Liver (tissue), 8 donors: ENCODE measurements at regions not wholly inside any gene's neighbourhood (a gene's known extent, or its start where the extent isn't known, plus 50 kb on each side); places are given as distances from the start of the nearest gene placed in this dataset.

ENCODE experiments used
- DNase-seq: peaks from one replicate; pipeline ENCODE4 v3.0.0-alpha.2; 2017; ENCODE audit warnings: low spot score
- H3K27ac ChIP-seq, 2 donors: one replicate each; pipeline ENCODE4 v1.7.0; 2013; ENCODE audit warnings: inconsistent platforms in 2 of 2, low read length in 2 of 2, control low read depth in 1 of 2, low read depth in 1 of 2, mild to moderate bottlenecking in 1 of 2
- H3K27me3 ChIP-seq, 4 donors: one replicate each; pipeline versions ENCODE4 v1.6.1 to v1.7.0; 2013; ENCODE audit warnings: low read length in 3 of 4, inconsistent platforms in 1 of 4, mild to moderate bottlenecking in 1 of 4, moderate library complexity in 1 of 4; ENCODE audit not compliant: control insufficient read depth in 4 of 4, insufficient read depth in 4 of 4
- H3K36me3 ChIP-seq, 4 donors: one replicate each; pipeline versions ENCODE4 v1.6.1 to v1.7.0; 2013; ENCODE audit warnings: low read length in 3 of 4, mild to moderate bottlenecking in 3 of 4, low read depth in 1 of 4, moderate library complexity in 1 of 4; ENCODE audit not compliant: control insufficient read depth in 4 of 4, insufficient read depth in 3 of 4
- H3K4me1 ChIP-seq, 4 donors: one replicate each; pipeline versions ENCODE4 v1.6.1 to v1.7.0; 2013; ENCODE audit warnings: low read length in 3 of 4, mild to moderate bottlenecking in 3 of 4, moderate library complexity in 1 of 4; ENCODE audit not compliant: control insufficient read depth in 4 of 4, insufficient read depth in 4 of 4
- H3K4me3 ChIP-seq, 3 donors: one replicate each; pipeline versions ENCODE4 v1.6.1 to v1.7.0; 2013; ENCODE audit warnings: low read length in 3 of 3, control low read depth in 1 of 3, low read depth in 1 of 3, mild to moderate bottlenecking in 1 of 3
- H3K9ac ChIP-seq, 2 donors: one replicate each; pipeline ENCODE4 v1.7.0; 2013; ENCODE audit warnings: low read length in 2 of 2, mild to moderate bottlenecking in 2 of 2, moderate library complexity in 2 of 2, control low read depth in 1 of 2, low read depth in 1 of 2
- H3K9me3 ChIP-seq, 4 donors: one replicate each; pipeline versions ENCODE4 v1.6.1 to v1.7.0; 2013; ENCODE audit warnings: low read length in 3 of 4; ENCODE audit not compliant: control insufficient read depth in 4 of 4
- CTCF ChIP-seq: fragments of 150-350 bp; IDR thresholded peaks from 2 replicates; pipeline ENCODE4 v1.5.1; 2017; ENCODE audit warnings: improper control_type of control experiment, low read depth, low read length; ENCODE audit not compliant: missing input control
- EGR1 ChIP-seq, 2 donors: IDR thresholded peaks; 2 replicates each; pipeline ENCODE4 v1.6.1; 2016 to 2018; ENCODE audit warnings: antibody characterized with exemption in 2 of 2, low read depth in 2 of 2
- FOXA1 ChIP-seq: IDR thresholded peaks from 2 replicates; pipeline ENCODE4 v1.6.1; 2016; ENCODE audit warnings: antibody characterized with exemption
- FOXA2 ChIP-seq: IDR thresholded peaks from 2 replicates; pipeline ENCODE4 v1.6.1; 2016; ENCODE audit warnings: antibody characterized with exemption
- GABPA ChIP-seq, 2 donors: IDR thresholded peaks in 1 of 2; conservative IDR thresholded peaks in 1 of 2; 2 replicates each; pipeline ENCODE4 v1.6.1; 2016; ENCODE audit warnings: antibody characterized with exemption in 2 of 2, mild to moderate bottlenecking in 1 of 2, moderate library complexity in 1 of 2
- HNF4A ChIP-seq, 2 donors: conservative IDR thresholded peaks; 2 replicates each; pipeline ENCODE4 v1.6.1; 2016; ENCODE audit warnings: antibody characterized with exemption in 2 of 2, mild to moderate bottlenecking in 2 of 2
- HNF4G ChIP-seq: IDR thresholded peaks from 2 replicates; pipeline ENCODE4 v1.6.1; 2016; ENCODE audit warnings: antibody characterized with exemption
- JUND ChIP-seq, 2 donors: IDR thresholded peaks; 2 replicates each; pipeline ENCODE4 v1.6.1; 2016; ENCODE audit warnings: antibody characterized with exemption in 2 of 2
- NR2F2 ChIP-seq: IDR thresholded peaks from 2 replicates; pipeline ENCODE4 v1.6.1; 2016; ENCODE audit warnings: antibody characterized with exemption
- RAD21 ChIP-seq, 2 donors: IDR thresholded peaks; 2 replicates each; pipeline ENCODE4 v1.6.1; 2016; ENCODE audit warnings: antibody characterized with exemption in 2 of 2, mild to moderate bottlenecking in 2 of 2
- REST ChIP-seq: IDR thresholded peaks from 2 replicates; pipeline ENCODE4 v1.6.1; 2016; ENCODE audit warnings: antibody characterized with exemption, mild to moderate bottlenecking
- RXRA ChIP-seq, 2 donors: IDR thresholded peaks; 2 replicates each; pipeline ENCODE4 v1.6.1; 2017 to 2018; ENCODE audit warnings: antibody characterized with exemption in 2 of 2, mild to moderate bottlenecking in 1 of 2
- SP1 ChIP-seq: IDR thresholded peaks from 2 replicates; pipeline ENCODE4 v1.6.1; 2018; ENCODE audit warnings: antibody characterized with exemption, mild to moderate bottlenecking
- TAF1 ChIP-seq: conservative IDR thresholded peaks from 2 replicates; pipeline ENCODE4 v1.6.1; 2016; ENCODE audit warnings: antibody characterized with exemption, mild to moderate bottlenecking
- YY1 ChIP-seq: IDR thresholded peaks from 2 replicates; pipeline ENCODE4 v1.6.1; 2016; ENCODE audit warnings: antibody characterized with exemption, mild to moderate bottlenecking
- WGBS: extraction: QIAGEN DNeasy Blood & Tissue Kit; methylation state at CpG from one replicate; pipeline ENCODE4 v1.1.7; 2013; 5-methylcytosine and 5-hydroxymethylcytosine counted together
- TF ChIP-seq, protein P1 (sequence below): IDR thresholded peaks from 2 replicates; pipeline ENCODE4 v1.6.1; 2016; ENCODE audit warnings: antibody characterized with exemption
- TF ChIP-seq, protein P2 (sequence below): IDR thresholded peaks from 2 replicates; pipeline ENCODE4 v1.6.1; 2016; ENCODE audit warnings: antibody characterized with exemption
- TF ChIP-seq, protein P3 (sequence below): IDR thresholded peaks from 2 replicates; pipeline ENCODE4 v1.6.1; 2016; ENCODE audit warnings: antibody characterized with exemption
- donor health status: healthy.
- donor health status: healthy.
- donor health status: healthy.
- donor health status: healthy.
- donor health status: healthy.

DNA sequence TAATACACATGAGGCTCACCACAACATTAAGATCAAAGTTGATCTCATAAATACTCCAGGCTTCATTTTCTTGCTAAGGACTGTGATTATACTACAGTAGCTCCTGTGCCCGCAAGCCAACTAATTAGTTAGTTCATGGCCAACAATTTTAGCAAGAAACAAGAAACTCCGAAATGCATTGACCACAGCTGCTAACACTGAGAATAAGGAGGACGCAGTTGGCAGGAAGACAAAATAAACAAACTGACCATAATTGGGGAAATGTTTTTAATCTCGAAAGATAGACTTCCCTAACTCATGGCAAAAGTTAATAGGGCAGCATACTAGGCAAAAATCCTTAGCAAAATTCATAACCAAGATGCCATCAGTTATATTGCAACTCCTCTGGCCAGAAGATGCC, 115.5 kb upstream of the SPEF2 start:
- H3K36me3 ChIP-seq = no peaks in the 10 kb centered on the region
- H3K27me3 ChIP-seq = no peaks in the 10 kb centered on the region
- H3K27ac ChIP-seq = no peak overlapping the region
- H3K4me1 ChIP-seq = no peaks in the 10 kb centered on the region
- no peak overlapping the region for H3K4me3 ChIP-seq
- TF ChIP-seq RAD21 (IDR thresholded peaks at IDR 0.05) (no peak), REST (no peak), RXRA (IDR thresholded peaks at IDR 0.05) (no peak), FOXA2 (no peak), FOXA1 (no peak), HNF4G (no peak), HNF4A (conservative IDR thresholded peaks at IDR 0.05) (no peak), JUND (IDR thresholded peaks at IDR 0.05) (no peak), YY1 (no peak), NR2F2 (no peak), SP1 (no peak), TAF1 (no peak)
- TF ChIP-seq, protein P1, sequence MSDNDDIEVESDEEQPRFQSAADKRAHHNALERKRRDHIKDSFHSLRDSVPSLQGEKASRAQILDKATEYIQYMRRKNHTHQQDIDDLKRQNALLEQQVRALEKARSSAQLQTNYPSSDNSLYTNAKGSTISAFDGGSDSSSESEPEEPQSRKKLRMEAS = no peak
- TF ChIP-seq, protein P2, sequence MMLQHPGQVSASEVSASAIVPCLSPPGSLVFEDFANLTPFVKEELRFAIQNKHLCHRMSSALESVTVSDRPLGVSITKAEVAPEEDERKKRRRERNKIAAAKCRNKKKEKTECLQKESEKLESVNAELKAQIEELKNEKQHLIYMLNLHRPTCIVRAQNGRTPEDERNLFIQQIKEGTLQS = no peak
- H3K9ac ChIP-seq = no peak overlapping the region
- WGBS = 76% methylated on average over 4 of the region's 4 CpGs
- DNase-seq = no peak
- peaks cover 0 to 4% (median 2%) of the 10 kb centered on the region in 4 donors for H3K9me3 ChIP-seq

DNA sequence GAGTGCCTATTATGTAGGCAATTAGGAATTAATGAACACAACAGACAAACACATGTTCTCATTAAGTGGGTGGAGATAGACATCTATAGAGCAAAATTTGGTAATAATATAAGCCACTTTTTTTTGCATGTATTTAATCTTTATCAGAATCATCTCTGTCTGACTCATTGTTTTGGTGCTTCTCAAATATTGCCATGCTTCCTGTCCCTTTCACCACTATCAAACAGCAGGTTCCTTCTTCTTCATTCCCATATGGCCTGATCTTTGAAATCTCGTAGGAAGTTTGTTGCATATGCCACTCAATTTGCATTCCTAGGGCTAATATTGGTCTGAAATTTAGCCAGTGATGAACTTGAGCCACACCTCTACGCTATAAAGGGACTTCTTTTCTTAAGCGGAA, 128.9 kb upstream of the SPEF2 start:
- H3K4me1 ChIP-seq = peaks cover 7 to 21% (median 16%) of the 10 kb centered on the region in 4 donors
- H3K9ac ChIP-seq = no peak overlapping the region
- WGBS = 87% methylated on average over 3 of the region's 3 CpGs
- no peak for DNase-seq
- H3K27ac ChIP-seq = no peak overlapping the region
- H3K36me3 ChIP-seq = no peaks in the 10 kb centered on the region
- no peak overlapping the region for H3K4me3 ChIP-seq
- no peaks in the 10 kb centered on the region for H3K9me3 ChIP-seq
- H3K27me3 ChIP-seq = no peaks in the 10 kb centered on the region
- TF ChIP-seq, protein P1 = no peak
- TF ChIP-seq HNF4G (no peak), TAF1 (no peak), YY1 (no peak), FOXA1 (no peak), CTCF (no peak), NR2F2 (no peak), JUND (IDR thresholded peaks at IDR 0.05) (no peak), GABPA (IDR thresholded peaks at IDR 0.05 in 1 of 2, conservative IDR thresholded peaks at IDR 0.05 in 1 of 2) (no peak), REST (no peak), RAD21 (IDR thresholded peaks at IDR 0.05) (no peak), HNF4A (conservative IDR thresholded peaks at IDR 0.05) (no peak), RXRA (IDR thresholded peaks at IDR 0.05) (no peak), SP1 (no peak), EGR1 (IDR thresholded peaks at IDR 0.05; ENCODE audit: low read depth in 2 of 2) (no peak)
- TF ChIP-seq, protein P3, sequence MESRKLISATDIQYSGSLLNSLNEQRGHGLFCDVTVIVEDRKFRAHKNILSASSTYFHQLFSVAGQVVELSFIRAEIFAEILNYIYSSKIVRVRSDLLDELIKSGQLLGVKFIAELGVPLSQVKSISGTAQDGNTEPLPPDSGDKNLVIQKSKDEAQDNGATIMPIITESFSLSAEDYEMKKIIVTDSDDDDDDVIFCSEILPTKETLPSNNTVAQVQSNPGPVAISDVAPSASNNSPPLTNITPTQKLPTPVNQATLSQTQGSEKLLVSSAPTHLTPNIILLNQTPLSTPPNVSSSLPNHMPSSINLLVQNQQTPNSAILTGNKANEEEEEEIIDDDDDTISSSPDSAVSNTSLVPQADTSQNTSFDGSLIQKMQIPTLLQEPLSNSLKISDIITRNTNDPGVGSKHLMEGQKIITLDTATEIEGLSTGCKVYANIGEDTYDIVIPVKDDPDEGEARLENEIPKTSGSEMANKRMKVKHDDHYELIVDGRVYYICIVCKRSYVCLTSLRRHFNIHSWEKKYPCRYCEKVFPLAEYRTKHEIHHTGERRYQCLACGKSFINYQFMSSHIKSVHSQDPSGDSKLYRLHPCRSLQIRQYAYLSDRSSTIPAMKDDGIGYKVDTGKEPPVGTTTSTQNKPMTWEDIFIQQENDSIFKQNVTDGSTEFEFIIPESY = no peak
